ENCODE measurements at regions not wholly inside any gene's neighbourhood (a gene's known extent, or its start where the extent isn't known, plus 50 kb on each side); places are given as distances from the start of the nearest gene placed in this dataset.

DNA sequence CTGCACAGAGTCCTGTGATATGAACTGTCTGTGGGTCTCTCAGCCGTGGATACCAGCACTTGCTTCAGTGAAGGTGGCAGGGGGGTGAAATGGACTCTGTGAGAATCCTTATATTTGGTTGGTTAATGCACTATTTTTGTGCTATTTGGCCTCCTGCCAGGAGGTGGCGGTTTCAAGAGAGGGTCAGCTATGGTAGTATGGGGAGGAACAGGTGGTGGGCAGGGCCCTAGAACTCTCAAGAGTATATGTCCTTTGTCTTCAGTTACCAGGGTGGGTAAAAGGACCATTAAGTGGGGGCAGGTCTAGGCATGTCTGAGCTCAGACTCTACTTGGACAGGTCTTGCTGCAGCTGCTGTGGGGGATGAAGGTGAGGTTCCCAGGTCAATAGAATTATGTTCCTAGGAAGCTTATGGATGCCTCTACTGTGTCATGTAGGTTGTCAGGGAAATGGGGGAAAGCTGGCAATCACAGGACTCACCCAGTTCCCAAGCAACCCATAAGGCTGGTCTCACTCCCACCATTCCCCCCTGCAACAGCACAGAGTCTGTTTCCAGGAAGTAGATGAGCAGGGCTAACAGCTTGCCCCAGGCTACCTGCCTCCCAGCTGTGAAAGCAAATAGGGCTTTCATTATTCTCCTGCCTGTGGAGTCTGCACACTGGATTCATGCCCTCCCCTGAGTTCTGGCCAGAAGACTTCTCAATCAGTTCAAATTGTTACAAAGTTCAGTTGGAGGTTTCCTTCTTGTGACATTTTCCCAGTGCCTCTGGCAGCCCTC is 56.8 kb upstream of the PHIP start:
- TF ChIP-seq POLR2A (IDR thresholded peaks at IDR 0.05) = no peak
- TF ChIP-seq, protein P1, sequence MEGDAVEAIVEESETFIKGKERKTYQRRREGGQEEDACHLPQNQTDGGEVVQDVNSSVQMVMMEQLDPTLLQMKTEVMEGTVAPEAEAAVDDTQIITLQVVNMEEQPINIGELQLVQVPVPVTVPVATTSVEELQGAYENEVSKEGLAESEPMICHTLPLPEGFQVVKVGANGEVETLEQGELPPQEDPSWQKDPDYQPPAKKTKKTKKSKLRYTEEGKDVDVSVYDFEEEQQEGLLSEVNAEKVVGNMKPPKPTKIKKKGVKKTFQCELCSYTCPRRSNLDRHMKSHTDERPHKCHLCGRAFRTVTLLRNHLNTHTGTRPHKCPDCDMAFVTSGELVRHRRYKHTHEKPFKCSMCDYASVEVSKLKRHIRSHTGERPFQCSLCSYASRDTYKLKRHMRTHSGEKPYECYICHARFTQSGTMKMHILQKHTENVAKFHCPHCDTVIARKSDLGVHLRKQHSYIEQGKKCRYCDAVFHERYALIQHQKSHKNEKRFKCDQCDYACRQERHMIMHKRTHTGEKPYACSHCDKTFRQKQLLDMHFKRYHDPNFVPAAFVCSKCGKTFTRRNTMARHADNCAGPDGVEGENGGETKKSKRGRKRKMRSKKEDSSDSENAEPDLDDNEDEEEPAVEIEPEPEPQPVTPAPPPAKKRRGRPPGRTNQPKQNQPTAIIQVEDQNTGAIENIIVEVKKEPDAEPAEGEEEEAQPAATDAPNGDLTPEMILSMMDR (IDR thresholded peaks at IDR 0.05 in 4 of 5, conservative IDR thresholded peaks at IDR 0.05 in 1 of 5) = no peak
